DND-41 (cell line): ENCODE measurements at regions not wholly inside any gene's neighbourhood (a gene's known extent, or its start where the extent isn't known, plus 50 kb on each side); places are given as distances from the start of the nearest gene placed in this dataset.

Source experiments
- EZH2 ChIP-seq: IDR thresholded peaks from 3 replicates; pipeline ENCODE4 v1.6.1; 2012; ENCODE audit warnings: borderline replicate concordance, low read depth, mild to moderate bottlenecking, moderate library complexity, low read length, inconsistent platforms; ENCODE audit not compliant: severe bottlenecking
- TF ChIP-seq, protein P1 (sequence below): IDR thresholded peaks from 2 replicates; pipeline ENCODE4 v1.5.1; 2012; ENCODE audit warnings: borderline replicate concordance, low read length, moderate library complexity, mild to moderate bottlenecking; ENCODE audit not compliant: poor library complexity, severe bottlenecking; ENCODE audit errors: extremely low read depth

DNA sequence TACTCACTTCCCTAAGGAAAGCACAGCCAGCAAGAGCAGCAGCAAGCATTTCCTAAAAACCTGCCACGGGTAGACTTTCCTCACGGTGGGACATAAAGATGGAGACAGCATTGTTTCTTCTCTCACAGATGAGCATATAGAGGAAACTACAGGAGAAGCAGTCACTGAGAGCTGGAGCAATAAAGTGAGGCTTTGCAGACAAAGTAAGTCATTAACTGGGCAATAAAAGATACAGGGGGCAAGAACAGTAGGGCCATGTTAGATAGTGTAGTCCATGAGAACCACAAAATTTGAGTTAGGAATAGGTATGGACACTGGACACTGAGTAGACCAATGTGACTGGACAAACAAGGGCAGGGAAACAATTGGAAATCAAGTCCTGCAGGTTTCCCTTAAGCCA is 240.1 kb upstream of the NFIA start:
- TF ChIP-seq, protein P1, sequence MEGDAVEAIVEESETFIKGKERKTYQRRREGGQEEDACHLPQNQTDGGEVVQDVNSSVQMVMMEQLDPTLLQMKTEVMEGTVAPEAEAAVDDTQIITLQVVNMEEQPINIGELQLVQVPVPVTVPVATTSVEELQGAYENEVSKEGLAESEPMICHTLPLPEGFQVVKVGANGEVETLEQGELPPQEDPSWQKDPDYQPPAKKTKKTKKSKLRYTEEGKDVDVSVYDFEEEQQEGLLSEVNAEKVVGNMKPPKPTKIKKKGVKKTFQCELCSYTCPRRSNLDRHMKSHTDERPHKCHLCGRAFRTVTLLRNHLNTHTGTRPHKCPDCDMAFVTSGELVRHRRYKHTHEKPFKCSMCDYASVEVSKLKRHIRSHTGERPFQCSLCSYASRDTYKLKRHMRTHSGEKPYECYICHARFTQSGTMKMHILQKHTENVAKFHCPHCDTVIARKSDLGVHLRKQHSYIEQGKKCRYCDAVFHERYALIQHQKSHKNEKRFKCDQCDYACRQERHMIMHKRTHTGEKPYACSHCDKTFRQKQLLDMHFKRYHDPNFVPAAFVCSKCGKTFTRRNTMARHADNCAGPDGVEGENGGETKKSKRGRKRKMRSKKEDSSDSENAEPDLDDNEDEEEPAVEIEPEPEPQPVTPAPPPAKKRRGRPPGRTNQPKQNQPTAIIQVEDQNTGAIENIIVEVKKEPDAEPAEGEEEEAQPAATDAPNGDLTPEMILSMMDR = no peak
- no peak for TF ChIP-seq EZH2
